Endothelial cell of umbilical vein (primary cell): ENCODE measurements at regions not wholly inside any gene's neighbourhood (a gene's known extent, or its start where the extent isn't known, plus 50 kb on each side); places are given as distances from the start of the nearest gene placed in this dataset.

ENCODE experiments used
- BruUV-seq: library from RNA; stranded (reverse); fragments of 400-500 nt; replicated peaks from 2 replicates; lab custom pipeline; 2021; lab: Mats Ljungman, UMichigan
- CTCF ChIA-PET: fragments of 300-600, 350-600 bp; sonication (Branson Sonifier 250); formaldehyde crosslinking; loops from one replicate; lab custom pipeline; 2021; ENCODE audit warnings: antibody characterized with exemption, inconsistent platforms; lab: Charles Lee
- POLR2A ChIA-PET: fragments of 300-600, 350-600 bp; sonication (Branson Sonifier 250); formaldehyde crosslinking; loops from one replicate; lab custom pipeline; 2021; ENCODE audit warnings: antibody characterized with exemption, inconsistent platforms; lab: Charles Lee
- DNase-seq: peaks from one replicate; pipeline ENCODE4 v3.0.0-alpha.2; 2011; ENCODE audit warnings: low read depth, low spot score
- FAIRE-seq: peaks from 2 replicates; lab custom pipeline; 2011; peaks lifted over from hg19 to GRCh38; lab: Jason Lieb, UNC
- H2AFZ ChIP-seq: 2 replicates; pipeline ENCODE4 v1.6.0; 2012; ENCODE audit warnings: low read depth, low read length, control low read depth, inconsistent platforms
- H3K27ac ChIP-seq: 2 replicates; pipeline ENCODE4 v1.5.1; 2011; ENCODE audit warnings: low read depth, mild to moderate bottlenecking, control low read depth, low read length, moderate library complexity; ENCODE audit not compliant: insufficient read depth
- H3K27me3 ChIP-seq, 2 experiments: 2 replicates each; pipeline versions ENCODE4 v1.6.0 to v1.6.1; 2011; ENCODE audit warnings: low read length in 2 of 2, mixed read lengths in 1 of 2; ENCODE audit not compliant: control insufficient read depth in 2 of 2, insufficient read depth in 2 of 2
- H3K36me3 ChIP-seq, 2 experiments: 2 replicates in 1 of 2; 3 replicates in 1 of 2; pipeline ENCODE4 v1.5.1; 2011; ENCODE audit warnings: low read length in 2 of 2, mild to moderate bottlenecking in 1 of 2, moderate library complexity in 1 of 2; ENCODE audit not compliant: control insufficient read depth in 2 of 2, insufficient read depth in 2 of 2; ENCODE audit errors: extremely low read depth in 1 of 2
- H3K4me1 ChIP-seq: 3 replicates; pipeline ENCODE4 v1.5.1; 2011; ENCODE audit warnings: mild to moderate bottlenecking, low read length; ENCODE audit not compliant: control insufficient read depth, insufficient read depth; ENCODE audit errors: extremely low read depth
- H3K4me2 ChIP-seq: 2 replicates; pipeline ENCODE4 v1.6.1; 2011; ENCODE audit warnings: low read length, control low read depth, mixed read lengths; ENCODE audit not compliant: insufficient read depth
- H3K4me3 ChIP-seq, 3 experiments: fragments of 200-600 bp in 1 of 3; sonication (generic), shearing (Covaris generic) in 1 of 3; replicated peaks in 1 of 3; 2 replicates each; pipeline ENCODE4 v1.5.1; 2011 to 2016; ENCODE audit warnings: control low read depth in 3 of 3, low read length in 3 of 3, mild to moderate bottlenecking in 2 of 3, inconsistent platforms in 1 of 3, low read depth in 1 of 3, moderate library complexity in 1 of 3; ENCODE audit not compliant: insufficient read depth in 1 of 3
- H3K79me2 ChIP-seq: 2 replicates; pipeline ENCODE4 v1.6.0; 2012; ENCODE audit warnings: low read length, inconsistent platforms; ENCODE audit not compliant: control insufficient read depth, insufficient read depth
- H3K9ac ChIP-seq: replicated peaks from 2 replicates; pipeline ENCODE3; 2011; ENCODE audit warnings: low read length, control low read depth; ENCODE audit not compliant: insufficient read depth; ENCODE audit errors: extremely low read depth
- H3K9me1 ChIP-seq: replicated peaks from 3 replicates; pipeline ENCODE4 v1.6.0; 2011; ENCODE audit warnings: mild to moderate bottlenecking, low read length; ENCODE audit not compliant: control insufficient read depth, insufficient read depth; ENCODE audit errors: extremely low read depth
- H3K9me3 ChIP-seq: replicated peaks from 2 replicates; pipeline ENCODE4 v1.5.1; 2012; ENCODE audit warnings: low read length, inconsistent platforms; ENCODE audit not compliant: control insufficient read depth, insufficient read depth
- H4K20me1 ChIP-seq: replicated peaks from 2 replicates; pipeline ENCODE3; 2011; ENCODE audit warnings: mild to moderate bottlenecking, low read length; ENCODE audit not compliant: control insufficient read depth, insufficient read depth; ENCODE audit errors: extremely low read depth
- CTCF ChIP-seq, 2 donors: IDR thresholded peaks; 1 replicate in 1 of 2; 2 replicates in 1 of 2; pipeline ENCODE4 v1.5.1; 2011; ENCODE audit warnings: low read length in 2 of 2, mild to moderate bottlenecking in 2 of 2, moderate library complexity in 2 of 2, control low read depth in 1 of 2, inconsistent platforms in 1 of 2, low read depth in 1 of 2; ENCODE audit not compliant: insufficient read depth in 1 of 2; ENCODE audit errors: extremely low read depth in 1 of 2
- EZH2 ChIP-seq: IDR thresholded peaks from 2 replicates; pipeline ENCODE4 v1.6.1; 2012; ENCODE audit warnings: borderline replicate concordance, low read depth, mild to moderate bottlenecking, moderate library complexity, low read length, inconsistent platforms; ENCODE audit not compliant: severe bottlenecking
- FOS ChIP-seq: IDR thresholded peaks from 2 replicates; pipeline ENCODE4 v1.6.1; 2011; ENCODE audit warnings: mild to moderate bottlenecking, low read length, moderate library complexity, borderline replicate concordance; ENCODE audit not compliant: insufficient read depth
- GATA2 ChIP-seq: IDR thresholded peaks from 2 replicates; pipeline ENCODE4 v1.7.0; 2011; ENCODE audit warnings: low read depth, mild to moderate bottlenecking, moderate library complexity, mixed read lengths, low read length; ENCODE audit not compliant: insufficient read length, insufficient read depth
- JUN ChIP-seq: IDR thresholded peaks from 2 replicates; pipeline ENCODE4 v1.6.1; 2011; ENCODE audit warnings: borderline replicate concordance, low read depth; ENCODE audit not compliant: insufficient read length, insufficient read depth
- MAX ChIP-seq: IDR thresholded peaks from 2 replicates; pipeline ENCODE4 v1.6.1; 2011; ENCODE audit not compliant: insufficient read depth, insufficient read length
- MYC ChIP-seq: IDR thresholded peaks from one replicate; pipeline ENCODE4 v1.6.1; 2011; ENCODE audit warnings: mild to moderate bottlenecking, low read depth, low read length
- POLR2A ChIP-seq: IDR thresholded peaks from 2 replicates; pipeline ENCODE4 v1.6.1; 2012; ENCODE audit warnings: low read depth, mild to moderate bottlenecking, control low read depth, low read length
- POLR2AphosphoS5 ChIP-seq: IDR thresholded peaks from 2 replicates; pipeline ENCODE4 v1.6.1; 2012; ENCODE audit warnings: low read depth, mild to moderate bottlenecking, control low read depth, low read length, moderate library complexity; ENCODE audit not compliant: insufficient read depth
- dilution Hi-C: fragments of 300-500 bp; cut with MboI; formaldehyde crosslinking; loops from one replicate; pipeline ENCODE4 v1.15.0; 2019; ENCODE audit warnings: low sequenced_read_pairs; ENCODE audit not compliant: extremely low pct_ligation_motif_present
- intact Hi-C: fragments of 100-400 bp; cut with micrococcal nuclease; formaldehyde crosslinking; loops from one replicate; pipeline ENCODE4 v1.10.0; 2022

GRCh38 chr5:52710310-52710971, 77.3 kb upstream of the ITGA1 start:
- no peak overlapping the region for H3K4me2 ChIP-seq
- H3K4me3 ChIP-seq, result no peak overlapping the region
- no peak for FAIRE-seq
- no peaks in the 10 kb centered on the region for H3K79me2 ChIP-seq
- H4K20me1 ChIP-seq, result no peaks in the 10 kb centered on the region
- no peak for DNase-seq
- H3K9ac ChIP-seq, result no peak overlapping the region
- POLR2A ChIA-PET, result no interaction called here
- dilution Hi-C loops (no loop called here), intact Hi-C loops (no loop called here)
- no peak overlapping the region for H3K27ac ChIP-seq
- CTCF ChIA-PET, result interaction anchor here (1.7 kb wide), 1 partner anchor 205 kb away, joined by 6 read pairs; no protein-coding TSS in a partner anchor
- H3K9me3 ChIP-seq, result no peaks in the 10 kb centered on the region
- no peaks in the 10 kb centered on the region for H3K9me1 ChIP-seq
- TF ChIP-seq JUN (no peak), POLR2AphosphoS5 (no peak), EZH2 (no peak), MYC (no peak), GATA2 (no peak), FOS (no peak), MAX (no peak), POLR2A (no peak), CTCF (IDR thresholded peaks at IDR 0.05; ENCODE audit: extremely low read depth in 1 of 2, insufficient read depth in 1 of 2, low read depth in 1 of 2, low read length in 2 of 2) (no peak)
- no TSS peak for BruUV-seq
- H2AFZ ChIP-seq, result no peak overlapping the region
- peaks cover 24% of the 10 kb centered on the region for H3K4me1 ChIP-seq
- no peaks in the 10 kb centered on the region for H3K27me3 ChIP-seq
- no peaks in the 10 kb centered on the region for H3K36me3 ChIP-seq
